B cell (primary cell): ENCODE measurements at regions not wholly inside any gene's neighbourhood (a gene's known extent, or its start where the extent isn't known, plus 50 kb on each side); places are given as distances from the start of the nearest gene placed in this dataset.

ENCODE experiments used
- ATAC-seq: fragments of 200-7000 bp; cut with Tn5 transposase; one replicate; pipeline ENCODE4 v1.10.0; 2021; ENCODE audit warnings: low read depth, mild to moderate bottlenecking, moderate number of reproducible peaks, moderate library complexity
- CTCF ChIA-PET: fragments of 350-600 bp; sonication (Branson Sonifier 250); formaldehyde crosslinking; loops from one replicate; lab custom pipeline; 2021; ENCODE audit warnings: antibody characterized with exemption, inconsistent platforms; lab: Charles Lee
- POLR2A ChIA-PET: fragments of 350-600 bp; sonication (Branson Sonifier 250); formaldehyde crosslinking; loops from one replicate; lab custom pipeline; 2021; ENCODE audit warnings: antibody characterized with exemption; lab: Charles Lee
- DNase-seq: peaks from one replicate; pipeline ENCODE4 v3.0.0; 2013
- H2AFZ ChIP-seq: 2 replicates; pipeline ENCODE4 v1.6.1; 2012; ENCODE audit warnings: mild to moderate bottlenecking, low read depth, low read length; ENCODE audit not compliant: insufficient read depth, poor library complexity, severe bottlenecking
- H3K27ac ChIP-seq, 2 donors: 1 replicate in 1 of 2; 2 replicates in 1 of 2; pipeline ENCODE4 v1.5.1; 2012 to 2013; ENCODE audit warnings: low read length in 2 of 2, mild to moderate bottlenecking in 2 of 2, moderate library complexity in 1 of 2
- H3K27me3 ChIP-seq, 4 experiments: fragments of 200-600 bp in 1 of 4; sonication (generic) in 1 of 4; replicated peaks in 1 of 4; 1 replicate in 2 of 4; 2 replicates in 2 of 4; pipeline versions ENCODE4 v1.6.1 to v1.7.0; 2013 to 2016; ENCODE audit warnings: low read length in 3 of 4, mild to moderate bottlenecking in 2 of 4, mixed read lengths in 1 of 4, moderate library complexity in 1 of 4; ENCODE audit not compliant: insufficient read depth in 4 of 4, control insufficient read depth in 3 of 4; ENCODE audit errors: control extremely low read depth in 1 of 4
- H3K36me3 ChIP-seq, 2 experiments: replicated peaks in 1 of 2; 1 replicate in 1 of 2; 2 replicates in 1 of 2; pipeline versions ENCODE4 v1.6.1 to v1.7.1; 2013; ENCODE audit warnings: low read length in 1 of 2; ENCODE audit not compliant: insufficient read depth in 2 of 2, control insufficient read depth in 1 of 2; ENCODE audit errors: control extremely low read depth in 1 of 2, extremely low read depth in 1 of 2
- H3K4me1 ChIP-seq, 2 donors: fragments of 200-600 bp in 1 of 2; sonication (generic) in 1 of 2; 1 replicate in 1 of 2; 2 replicates in 1 of 2; pipeline versions ENCODE4 v1.5.1 to v1.6.1; 2013 to 2017; ENCODE audit warnings: low read length in 2 of 2; ENCODE audit not compliant: control insufficient read depth in 2 of 2, insufficient read depth in 2 of 2
- H3K4me2 ChIP-seq: replicated peaks from 2 replicates; pipeline ENCODE3; 2012; ENCODE audit warnings: mild to moderate bottlenecking, low read depth, low read length; ENCODE audit not compliant: poor library complexity, severe bottlenecking
- H3K4me3 ChIP-seq, 5 experiments: fragments of 200-600 bp in 1 of 5; sonication (generic) in 1 of 5; 1 replicate in 3 of 5; 2 replicates in 2 of 5; pipeline versions ENCODE4 v1.5.1 to v1.7.0; 2011 to 2016; ENCODE audit warnings: low read length in 4 of 5, mild to moderate bottlenecking in 4 of 5, low read depth in 2 of 5, control low read depth in 1 of 5, moderate library complexity in 1 of 5; ENCODE audit not compliant: insufficient read depth in 1 of 5; ENCODE audit errors: control extremely low read depth in 1 of 5, extremely low read depth in 1 of 5
- H3K79me2 ChIP-seq: fragments of 200-600 bp; sonication (generic); one replicate; pipeline ENCODE4 v1.6.0; 2016; ENCODE audit warnings: low read length; ENCODE audit not compliant: control insufficient read depth, insufficient read depth
- H3K9ac ChIP-seq: fragments of 200-600 bp; sonication (generic); 2 replicates; pipeline ENCODE4 v1.6.1; 2017; ENCODE audit warnings: mild to moderate bottlenecking, low read length, moderate library complexity
- H3K9me3 ChIP-seq, 3 donors: one replicate each; pipeline versions ENCODE4 v1.6.1 to v1.7.1; 2013; ENCODE audit warnings: low read length in 2 of 3; ENCODE audit not compliant: control insufficient read depth in 2 of 3, insufficient read depth in 1 of 3; ENCODE audit errors: control extremely low read depth in 1 of 3
- H4K20me1 ChIP-seq: 2 replicates; pipeline ENCODE4 v1.6.0; 2012; ENCODE audit warnings: mild to moderate bottlenecking, low read length; ENCODE audit not compliant: insufficient read depth, control insufficient read depth, poor library complexity, severe bottlenecking
- H3K27ac Mint-ChIP-seq: one replicate; pipeline ENCODE4 v1.8.0; 2021; ENCODE audit warnings: mixed read lengths
- H3K27me3 Mint-ChIP-seq: one replicate; pipeline ENCODE4 v1.8.0; 2021; ENCODE audit warnings: mixed read lengths
- H3K4me1 Mint-ChIP-seq: one replicate; pipeline ENCODE4 v1.8.0; 2021; ENCODE audit warnings: mixed read lengths
- H3K4me3 Mint-ChIP-seq: one replicate; pipeline ENCODE4 v1.8.0; 2021; ENCODE audit warnings: mixed read lengths
- H3K9me3 Mint-ChIP-seq: one replicate; pipeline ENCODE4 v1.8.0; 2022; ENCODE audit warnings: mixed read lengths; ENCODE audit not compliant: insufficient read depth
- CTCF ChIP-seq: fragments of 200-600 bp; IDR thresholded peaks from one replicate; pipeline ENCODE4 v1.8.0; 2022; ENCODE audit warnings: antibody characterized with exemption, mild to moderate bottlenecking
- EZH2 ChIP-seq: IDR thresholded peaks from 2 replicates; pipeline ENCODE4 v1.6.1; 2012; ENCODE audit warnings: borderline replicate concordance, low read depth, mild to moderate bottlenecking, moderate library complexity, low read length; ENCODE audit not compliant: insufficient read depth, poor library complexity, severe bottlenecking
- WGBS: methylation state at CpG from one replicate; pipeline ENCODE4 v1.1.5; 2013; ENCODE audit warnings: missing lambda C conversion rate; ENCODE audit not compliant: insufficient coverage; 5-methylcytosine and 5-hydroxymethylcytosine counted together
- intact Hi-C: fragments of 100-400 bp; cut with micrococcal nuclease; formaldehyde crosslinking; loops from one replicate; pipeline ENCODE4 v1.10.0; 2022

- TF ChIP-seq EZH2 (no peak), CTCF (no peak)
- no peak overlapping the region for H3K27ac Mint-ChIP-seq
- 88% methylated on average over 10 of the region's 10 CpGs for WGBS
- no peaks in the 10 kb centered on the region for H3K4me1 Mint-ChIP-seq
- Histone ChIP-seq H3K9ac (no peak overlapping the region), H4K20me1 (no peaks in the 10 kb centered on the region), H3K4me3 (no peak overlapping the region), H3K27me3 (peaks cover 0 to 4% (median 0%) of the 10 kb centered on the region in 4 experiments), H3K79me2 (no peaks in the 10 kb centered on the region), H3K36me3 (no peaks in the 10 kb centered on the region), H2AFZ (no peak overlapping the region), H3K4me2 (no peak overlapping the region), H3K27ac (no peak overlapping the region), H3K4me1 (no peaks in the 10 kb centered on the region), H3K9me3 (no peaks in the 10 kb centered on the region)
- POLR2A ChIA-PET = no interaction called here
- H3K9me3 Mint-ChIP-seq = no peaks in the 10 kb centered on the region
- DNase-seq (no peak), ATAC-seq (no peak)
- no peak overlapping the region for H3K4me3 Mint-ChIP-seq
- intact Hi-C loops = no loop called here
- peaks cover 16% of the 10 kb centered on the region for H3K27me3 Mint-ChIP-seq
- CTCF ChIA-PET = no interaction called here
These were observed 147.1 kb downstream of the FOXL1 start for GRCh38 chr16:86725401-86725800.

- H4K20me1 ChIP-seq = no peaks in the 10 kb centered on the region
- intact Hi-C loops = no loop called here
- H3K4me2 ChIP-seq = no peak overlapping the region
- ATAC-seq (no peak), DNase-seq (no peak)
- CTCF ChIA-PET = no interaction called here
- Mint-ChIP-seq H3K27ac (no peak overlapping the region), H3K4me1 (no peaks in the 10 kb centered on the region), H3K27me3 (peaks cover 18% of the 10 kb centered on the region), H3K9me3 (no peaks in the 10 kb centered on the region), H3K4me3 (no peak overlapping the region)
- no peak overlapping the region for H2AFZ ChIP-seq
- peaks cover 0 to 8% (median 0%) of the 10 kb centered on the region in 4 experiments for H3K27me3 ChIP-seq
- POLR2A ChIA-PET = no interaction called here
- TF ChIP-seq CTCF (no peak), EZH2 (no peak)
- no peak overlapping the region for H3K4me3 ChIP-seq
- H3K9ac ChIP-seq = no peak overlapping the region
- 95% methylated on average over 3 of the region's 5 CpGs for WGBS
- no peaks in the 10 kb centered on the region for H3K9me3 ChIP-seq
- no peaks in the 10 kb centered on the region for H3K4me1 ChIP-seq
- no peaks in the 10 kb centered on the region for H3K36me3 ChIP-seq
- H3K79me2 ChIP-seq = no peaks in the 10 kb centered on the region
- H3K27ac ChIP-seq = no peak overlapping the region
These were observed 148.0 kb downstream of the FOXL1 start for GRCh38 chr16:86726340-86726739.
